ENCODE measurements at regions not wholly inside any gene's neighbourhood (a gene's known extent, or its start where the extent isn't known, plus 50 kb on each side); places are given as distances from the start of the nearest gene placed in this dataset.

DNA sequence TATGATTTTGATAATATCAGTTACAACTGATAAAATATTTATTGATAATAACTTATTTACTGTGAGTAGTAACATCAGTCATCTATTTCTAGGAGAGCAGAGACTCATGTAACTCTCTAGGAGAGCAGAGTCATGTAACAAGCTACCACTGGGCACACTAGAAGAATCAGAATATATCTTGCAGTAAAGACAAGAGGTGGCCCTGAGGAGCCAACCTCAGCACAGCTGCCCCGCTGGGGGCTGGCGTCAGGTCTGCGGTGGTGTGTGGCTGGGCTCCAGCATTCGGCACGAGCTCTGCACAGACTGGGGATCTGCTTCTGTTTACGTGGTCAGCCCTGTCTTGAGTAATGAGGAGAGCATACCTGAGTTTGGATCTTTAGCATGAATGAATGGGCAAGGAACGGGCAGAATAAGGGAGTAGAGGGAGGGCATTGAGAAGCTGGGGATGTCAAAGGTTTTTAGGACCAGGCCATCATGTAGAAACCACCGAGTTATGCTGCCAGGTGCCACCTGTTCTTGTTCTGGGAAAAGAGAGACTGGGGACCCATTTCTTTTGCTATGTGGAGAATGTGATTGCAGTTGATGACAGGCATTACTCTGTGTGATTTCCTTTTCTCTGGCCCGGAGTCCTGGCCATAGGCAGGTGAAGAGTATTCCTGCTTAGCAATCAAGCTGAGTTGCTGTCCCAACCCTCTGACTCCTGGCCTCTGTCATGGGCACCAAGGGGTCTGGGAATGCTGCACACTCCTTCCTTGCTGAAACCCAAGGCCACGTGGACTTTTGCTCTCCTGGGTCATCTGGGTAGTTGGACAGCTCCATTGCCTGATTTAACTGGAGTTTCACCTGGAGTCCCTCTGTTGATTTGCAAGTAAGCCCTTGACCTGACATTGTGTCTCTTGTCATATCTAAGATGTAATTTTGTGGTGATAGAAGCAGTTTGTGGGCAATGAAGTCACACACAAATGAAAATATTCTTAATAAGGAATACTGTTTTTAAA, 50.9 kb upstream of the HEPHL1 start:
- no peak for TF ChIP-seq CTCF (conservative IDR thresholded peaks at IDR 0.05 in 1 of 2, IDR thresholded peaks at IDR 0.05 in 1 of 2; ENCODE audit: low read depth in 1 of 2, low read length in 2 of 2)
- no peak for TF ChIP-seq EZH2 (IDR thresholded peaks at IDR 0.05; ENCODE audit: low read length, missing control alignments)

Data from fibroblast of lung (primary cell).